ENCODE measurements at regions not wholly inside any gene's neighbourhood (a gene's known extent, or its start where the extent isn't known, plus 50 kb on each side); places are given as distances from the start of the nearest gene placed in this dataset.

GRCh38 chr4:163591614-163592020 is 97.1 kb downstream of the TMA16 start:
- Histone ChIP-seq H2AK5ac (ENCODE audit: low read depth, low read length) (no peak overlapping the region), H3K9me3 (ENCODE audit: insufficient read depth in 2 of 2, low read depth in 1 of 2, low read length in 1 of 2) (peaks cover 2 to 5% of the 10 kb centered on the region in 2 experiments; a peak in 1 of 4 replicates), H3K4me3 (ENCODE audit: extremely low read depth in 1 of 4, insufficient read depth in 2 of 4, low read depth in 3 of 4, low read length in 4 of 4) (no peak overlapping the region), H3K56ac (replicated peaks; ENCODE audit: insufficient read length, low read depth, low read length) (no peak overlapping the region), H3K79me2 (ENCODE audit: control insufficient read depth in 1 of 2, insufficient read depth in 2 of 2, low read length in 2 of 2) (no peaks in the 10 kb centered on the region), H2BK5ac (ENCODE audit: low read depth, low read length) (no peak overlapping the region), H2BK12ac (ENCODE audit: low read depth, low read length) (no peak overlapping the region), H3K23ac (ENCODE audit: insufficient read length) (no peak overlapping the region), H3K4ac (replicated peaks; ENCODE audit: insufficient read length, low read depth, low read length) (no peak overlapping the region), H3K18ac (ENCODE audit: extremely low read depth, low read length) (no peak overlapping the region), H3K14ac (ENCODE audit: insufficient read length) (no peak overlapping the region), H4K20me1 (replicated peaks in 1 of 2; ENCODE audit: control insufficient read depth in 1 of 2, insufficient read depth in 2 of 2, low read length in 2 of 2) (no peaks in the 10 kb centered on the region), H3K4me2 (ENCODE audit: insufficient read depth in 1 of 2, low read depth in 2 of 2, low read length in 2 of 2) (no peak overlapping the region), H4K5ac (ENCODE audit: insufficient read length, low read depth, low read length) (no peak overlapping the region), H2BK120ac (replicated peaks; ENCODE audit: low read depth, low read length) (no peak overlapping the region), H4K8ac (ENCODE audit: extremely low read depth, insufficient read depth, low read length) (no peak overlapping the region), H3K27ac (ENCODE audit: low read depth, low read length) (no peak overlapping the region), H3K9ac (replicated peaks in 1 of 4; ENCODE audit: extremely low read depth in 1 of 4, low read depth in 3 of 4, low read length in 3 of 4) (no peak overlapping the region), H4K91ac (replicated peaks; ENCODE audit: insufficient read length, low read length) (no peak overlapping the region), H3K36me3 (ENCODE audit: control insufficient read depth in 2 of 4, insufficient read depth in 4 of 4, low read length in 3 of 4) (no peaks in the 10 kb centered on the region), H3K27me3 (replicated peaks in 1 of 4; ENCODE audit: control insufficient read depth in 3 of 4, extremely low read depth in 1 of 4, insufficient read depth in 3 of 4, low read length in 3 of 4) (no peaks in the 10 kb centered on the region), H3K23me2 (ENCODE audit: low read depth, low read length) (no peaks in the 10 kb centered on the region), H2BK15ac (ENCODE audit: low read length) (no peak overlapping the region), H2AFZ (ENCODE audit: low read length) (no peak overlapping the region), H3K79me1 (ENCODE audit: low read depth, low read length) (no peaks in the 10 kb centered on the region), H2BK20ac (ENCODE audit: low read length) (no peak overlapping the region), H3K4me1 (replicated peaks in 1 of 4; ENCODE audit: control insufficient read depth in 3 of 4, insufficient read depth in 4 of 4, low read length in 3 of 4) (no peaks in the 10 kb centered on the region)
- FAIRE-seq (no peak), DNase-seq (ENCODE audit: low read depth in 1 of 2, low spot score in 2 of 2) (no peak)
- ChIA-PET POLR2A (ENCODE audit: partially characterized antibody) (interaction anchor here (0.7 kb wide), 1 partner anchor 22 kb away, joined by 5 read pairs; no protein-coding TSS in a partner anchor), CTCF (ENCODE audit: partially characterized antibody) (interaction anchor here (1.7 kb wide), 1 partner anchor 36 kb away, joined by 3 read pairs; no protein-coding TSS in a partner anchor)
- 84% methylated on average over 1 of the region's 1 CpG; no CpG with 5 or more reads in 1 of the 2 experiments for WGBS, 2 experiments (ENCODE audit: extremely low coverage in 1 of 2, insufficient coverage in 1 of 2, insufficient read length in 1 of 2, insufficient replicate concordance in 2 of 2, low coverage in 1 of 2, low lambda C conversion rate in 2 of 2, missing lambda C conversion rate in 1 of 2)
- no peak for TF ChIP-seq JUND (IDR thresholded peaks at IDR 0.05; ENCODE audit: low read length)

All from H1 (cell line).